ENCODE measurements at regions not wholly inside any gene's neighbourhood (a gene's known extent, or its start where the extent isn't known, plus 50 kb on each side); places are given as distances from the start of the nearest gene placed in this dataset.

- no peak for TF ChIP-seq FOXM1 (IDR thresholded peaks at IDR 0.05; ENCODE audit: borderline replicate concordance)
- TF ChIP-seq SP1 (IDR thresholded peaks at IDR 0.05): no peak
- TF ChIP-seq SUZ12 (IDR thresholded peaks at IDR 0.05): no peak
Observed at GRCh38 chr10:6695519-6695918, 115.4 kb upstream of the PRKCQ start.

Measured in HEK293T (cell line).